HG02852 (cell line): ENCODE measurements at regions not wholly inside any gene's neighbourhood (a gene's known extent, or its start where the extent isn't known, plus 50 kb on each side); places are given as distances from the start of the nearest gene placed in this dataset.

Experiments used
- ATAC-seq: cut with Tn5 transposase; IDR thresholded peaks from one replicate; pipeline ENCODE4 v1.9.1; 2021; ENCODE audit warnings: mild to moderate bottlenecking, moderate library complexity; ENCODE audit not compliant: unreplicated experiment

- no peak for ATAC-seq
Measured at GRCh38 chrX:40282946-40283660, 185.3 kb upstream of the BCOR start.

DNA sequence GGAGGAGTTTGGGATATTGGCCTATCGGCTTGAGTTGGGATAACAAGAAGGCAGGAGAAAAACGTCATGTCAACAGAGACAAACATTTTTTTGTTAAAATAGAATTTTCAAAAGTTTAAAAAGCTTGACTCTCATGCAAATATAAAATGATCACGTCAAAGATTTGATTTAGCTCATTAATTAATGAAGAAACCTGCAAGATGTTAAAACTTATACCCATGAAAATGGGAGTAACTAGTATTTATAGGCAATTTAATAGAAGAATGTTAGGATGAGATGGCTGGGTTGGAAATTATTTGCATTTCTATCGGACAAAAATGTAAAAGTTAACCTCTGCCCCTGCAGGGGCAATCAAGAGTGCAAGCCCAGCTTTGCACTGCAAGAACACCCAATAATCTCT, 184.6 kb upstream of the BCOR start:
- no peak for ATAC-seq

DNA sequence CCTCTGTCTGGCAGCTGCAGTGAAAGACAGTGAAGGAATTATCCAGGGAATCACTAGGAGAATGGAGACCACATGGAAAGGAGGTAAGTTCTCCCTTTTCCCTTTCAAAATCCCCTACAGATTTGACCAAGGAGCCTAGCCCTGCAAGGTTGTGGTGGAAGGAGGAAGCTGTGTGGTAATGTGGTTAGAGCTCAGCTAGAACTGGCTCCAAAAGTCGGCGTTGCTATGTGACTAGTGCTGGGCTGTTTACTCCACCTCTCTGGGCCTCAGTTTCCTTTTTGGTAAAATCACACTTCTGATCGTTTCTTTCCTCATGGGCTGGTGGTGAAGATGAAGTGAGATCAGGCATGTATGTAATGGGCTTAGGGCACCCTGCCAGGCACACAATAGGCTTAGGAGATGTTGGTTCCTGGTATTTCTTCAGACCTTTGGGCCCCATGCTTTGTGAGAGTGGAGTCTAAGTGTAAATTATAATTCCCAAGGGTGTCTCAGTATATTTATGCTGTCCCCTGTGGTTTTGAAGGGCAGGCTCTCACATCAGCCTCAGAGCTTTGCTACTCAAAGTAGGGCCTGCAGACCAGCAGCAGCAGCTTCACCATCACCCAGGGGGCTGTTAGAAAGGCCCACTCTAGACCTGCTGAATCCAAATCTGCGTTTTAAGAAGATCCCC, 183.7 kb upstream of the BCOR start:
- ATAC-seq: no peak

GRCh38 chrX:40279762-40280161, 182.0 kb upstream of the BCOR start:
- ATAC-seq: no peak

GRCh38 chrX:40279091-40279430, 181.3 kb upstream of the BCOR start:
- no peak for ATAC-seq

DNA sequence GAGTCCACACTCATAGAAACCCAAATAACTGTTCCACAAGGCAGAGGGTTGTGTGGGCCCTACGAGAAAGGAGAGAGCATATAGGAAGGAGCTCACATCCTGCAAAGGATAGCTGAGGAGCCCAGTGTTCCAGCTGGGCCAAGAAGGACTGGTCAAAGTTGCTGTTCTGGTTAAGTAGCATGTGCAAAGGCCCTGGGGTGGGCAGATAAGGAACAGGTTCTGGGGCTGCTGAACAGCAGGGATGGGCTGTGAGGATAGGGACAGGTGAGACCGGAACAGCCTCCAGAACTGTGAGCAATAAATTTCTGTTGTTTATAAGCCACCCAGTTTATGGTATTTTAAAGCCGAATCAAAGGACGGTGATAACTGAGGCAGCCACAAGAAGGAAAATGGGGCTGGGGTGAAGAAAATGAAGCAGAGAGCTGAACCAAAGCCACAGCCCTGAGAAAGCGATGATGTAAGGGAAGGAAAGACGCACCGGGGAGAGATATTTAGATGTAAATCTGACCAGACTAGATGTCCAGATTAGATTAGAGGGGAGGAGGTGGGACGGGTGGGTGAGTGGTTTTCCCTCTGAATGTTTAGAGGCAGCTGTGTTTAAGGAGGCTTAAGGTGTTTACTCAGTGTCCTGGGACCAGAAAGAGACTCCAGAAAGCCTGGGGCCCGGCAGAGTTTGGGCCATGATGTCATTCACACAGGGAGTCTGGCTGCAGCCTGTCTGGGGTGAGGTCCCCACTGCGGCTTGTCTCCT, 180.8 kb upstream of the BCOR start:
- ATAC-seq: no peak

DNA sequence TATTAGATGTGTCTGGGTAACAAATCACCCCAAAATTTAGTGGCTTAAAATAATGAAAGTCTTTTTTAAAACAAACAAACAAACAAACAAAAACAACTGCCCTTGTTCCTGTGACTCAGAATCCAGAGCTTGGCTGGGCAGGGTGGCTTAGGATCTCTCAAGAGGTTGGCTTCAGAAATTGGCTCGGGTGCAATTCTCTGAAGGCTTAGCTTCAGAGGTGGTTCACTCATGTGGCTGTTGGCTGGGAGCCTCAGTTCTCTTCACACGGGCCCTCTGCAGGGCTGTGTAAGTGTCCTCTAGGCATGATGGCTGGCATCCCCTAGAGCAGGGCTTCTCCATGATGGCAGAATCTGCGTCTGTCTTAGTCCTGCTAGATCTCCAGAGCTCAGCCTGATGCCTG, 179.9 kb upstream of the BCOR start:
- no peak for ATAC-seq

DNA sequence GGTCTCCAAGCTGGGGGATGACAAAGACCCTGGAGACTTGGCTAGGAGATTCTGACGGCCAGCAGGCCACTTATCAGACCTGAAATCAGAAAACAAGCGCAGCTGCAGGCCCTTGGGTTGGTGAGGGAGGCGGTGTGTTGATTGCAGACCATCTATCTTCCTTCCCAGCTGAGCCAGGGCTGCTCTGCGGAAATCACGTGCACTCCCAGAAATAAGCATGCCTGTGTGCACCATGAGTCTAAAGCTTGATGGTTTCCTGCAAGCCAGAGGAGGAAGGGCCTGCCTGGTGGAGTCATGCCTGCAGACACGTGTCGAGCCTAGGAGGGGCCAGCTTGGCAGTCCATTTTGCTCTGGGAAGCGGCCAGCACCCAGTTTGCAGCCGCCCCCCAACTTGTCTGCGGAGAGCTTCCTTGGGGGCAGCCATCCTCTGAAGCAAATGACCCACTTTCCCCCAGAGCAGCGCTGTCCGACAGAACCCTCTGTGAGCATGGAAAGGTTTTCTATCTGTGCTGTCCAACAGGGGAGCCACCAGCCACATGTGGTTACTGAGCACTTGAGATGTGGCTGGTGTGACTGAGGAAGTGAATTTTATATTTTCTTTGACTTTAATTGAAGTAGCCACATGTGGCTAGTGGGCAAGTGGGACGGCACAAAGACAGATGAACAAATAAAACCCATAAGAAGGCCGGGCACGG, 175.7 kb upstream of the BCOR start:
- no peak for ATAC-seq

GRCh38 chrX:40272776-40273175, 175.0 kb upstream of the BCOR start:
- ATAC-seq: no peak

- ATAC-seq: no peak
Measured at GRCh38 chrX:40272141-40272540, 174.4 kb upstream of the BCOR start.

- no peak for ATAC-seq
Measured at GRCh38 chrX:40268188-40268520, 170.4 kb upstream of the BCOR start.

DNA sequence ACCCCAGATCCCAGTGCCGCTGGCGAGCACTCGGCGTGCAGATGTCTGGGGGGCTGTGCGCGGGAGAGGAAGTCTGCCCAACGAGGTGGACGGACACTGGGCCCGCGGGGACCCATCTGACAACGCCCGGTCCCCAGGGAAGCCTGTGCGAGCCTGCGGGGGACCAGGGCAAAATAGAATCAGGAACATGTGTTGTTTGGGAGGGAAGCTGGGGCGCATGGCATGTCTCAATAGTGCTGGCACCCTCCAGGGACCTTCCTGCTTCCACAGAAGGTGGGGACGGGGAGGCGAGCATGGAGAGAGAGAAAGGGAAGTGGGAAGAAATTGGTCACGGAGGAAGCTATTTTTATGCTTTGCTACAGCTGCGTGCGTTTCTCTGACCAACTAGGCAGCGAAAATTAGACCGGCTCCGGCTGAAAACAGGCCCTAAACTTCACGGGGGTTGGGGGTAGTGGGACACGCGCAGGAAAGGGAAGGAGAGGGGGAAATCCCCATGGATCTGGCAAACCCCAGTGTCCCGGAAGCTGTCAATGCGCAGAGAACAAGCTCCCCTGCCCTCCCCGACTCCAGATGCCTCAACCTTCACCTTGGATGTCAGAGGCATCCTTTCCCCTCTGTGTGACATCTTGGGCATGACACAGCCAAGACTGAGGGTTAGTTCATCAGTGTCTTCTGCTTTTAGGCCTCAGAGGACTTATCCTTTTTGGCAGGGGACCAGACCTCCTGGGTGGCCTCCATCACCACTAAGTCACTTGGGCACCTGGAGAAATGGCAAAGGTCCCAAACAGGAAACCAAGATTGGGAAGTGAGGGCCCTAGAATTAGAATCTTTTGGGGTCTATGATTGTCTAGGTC, 169.8 kb upstream of the BCOR start:
- ATAC-seq: no peak

DNA sequence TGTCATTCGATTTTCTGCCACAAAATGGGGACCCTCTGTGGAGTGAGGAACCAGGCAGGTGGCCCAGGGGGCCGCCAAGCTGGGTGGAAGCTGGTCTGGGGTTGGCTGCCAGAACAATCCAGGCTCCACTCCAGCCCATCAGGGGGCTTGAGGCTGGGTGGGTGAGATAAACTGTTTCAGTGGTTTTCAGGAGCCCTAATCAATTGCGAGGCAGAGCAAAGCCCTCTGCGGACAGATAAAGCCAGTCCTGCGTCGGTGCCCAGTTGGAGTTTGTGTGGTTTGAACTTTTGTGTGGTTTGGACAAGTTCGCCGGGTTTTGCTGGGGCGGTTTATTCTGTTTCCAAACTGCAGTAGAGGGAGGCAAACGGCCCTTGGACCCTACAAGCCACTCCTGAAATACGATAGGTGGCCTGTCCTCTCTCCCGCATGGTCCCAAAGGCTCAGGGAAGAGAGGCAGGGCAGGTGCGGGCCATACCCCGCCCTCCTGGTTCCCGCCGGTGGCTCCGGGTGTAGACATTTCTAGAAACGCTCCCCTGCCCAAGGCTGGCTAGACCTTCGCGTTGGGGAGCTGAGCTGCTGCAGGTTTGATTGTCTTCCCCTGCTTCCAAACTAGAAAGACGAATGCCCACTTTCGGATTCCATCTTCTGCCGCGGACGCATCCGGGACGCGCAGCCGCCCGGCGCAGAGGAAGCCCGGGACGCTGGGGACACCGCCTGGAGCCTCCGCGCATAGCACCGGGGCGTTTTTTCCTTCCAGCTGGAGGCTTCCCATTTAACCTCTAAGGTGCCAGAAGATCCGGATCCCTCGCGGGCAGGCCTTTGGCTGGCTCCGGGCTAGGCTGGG, 169.0 kb upstream of the BCOR start:
- no peak for ATAC-seq

DNA sequence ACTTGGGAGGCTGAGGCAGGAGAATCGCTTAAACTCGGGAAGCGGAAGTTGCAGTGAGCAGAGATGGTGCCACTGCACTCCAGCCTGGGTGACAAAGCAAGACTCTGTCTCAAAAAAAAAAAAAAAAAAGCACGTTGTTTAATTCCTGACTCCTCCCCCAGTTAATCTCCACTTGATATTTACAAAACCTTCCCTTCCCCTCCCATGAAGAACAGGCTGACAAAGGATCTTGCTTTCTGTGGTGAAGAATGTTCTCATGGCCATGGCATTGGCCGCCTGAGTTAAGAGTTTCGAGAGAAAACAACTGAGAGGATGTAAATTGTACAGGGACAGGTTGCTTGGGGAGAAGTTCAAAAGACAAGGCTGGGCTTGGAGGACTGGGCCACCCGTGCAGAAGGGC, 168.2 kb upstream of the BCOR start:
- ATAC-seq: no peak

DNA sequence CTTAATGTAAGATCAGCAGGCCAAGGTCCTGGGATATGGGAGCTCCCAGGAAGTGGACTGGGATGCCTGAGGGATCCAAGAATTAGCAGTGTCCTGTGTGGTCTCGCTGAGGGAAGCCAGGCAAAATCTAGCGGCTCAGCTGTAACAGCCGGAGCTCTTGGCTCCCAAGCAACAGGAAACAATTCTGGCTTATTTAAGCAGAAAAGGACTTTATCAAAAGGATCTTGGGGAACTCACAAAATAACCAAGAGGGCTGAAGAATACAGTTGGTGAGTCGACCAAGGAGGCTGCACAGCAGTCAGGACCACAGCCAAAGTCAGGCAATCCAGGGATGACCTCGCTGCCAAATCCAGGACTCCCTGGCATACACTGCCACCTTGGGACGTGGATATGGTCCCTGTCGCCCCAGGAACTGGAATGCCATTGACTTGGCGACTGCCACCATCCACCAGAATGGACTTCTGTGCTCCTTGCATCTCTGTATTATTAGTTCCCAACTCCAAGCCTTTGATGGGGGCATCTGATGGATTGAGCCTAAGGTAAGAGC, 165.3 kb upstream of the BCOR start:
- ATAC-seq: no peak

- ATAC-seq: no peak
Measured at GRCh38 chrX:40262157-40263013, 164.6 kb upstream of the BCOR start.

DNA sequence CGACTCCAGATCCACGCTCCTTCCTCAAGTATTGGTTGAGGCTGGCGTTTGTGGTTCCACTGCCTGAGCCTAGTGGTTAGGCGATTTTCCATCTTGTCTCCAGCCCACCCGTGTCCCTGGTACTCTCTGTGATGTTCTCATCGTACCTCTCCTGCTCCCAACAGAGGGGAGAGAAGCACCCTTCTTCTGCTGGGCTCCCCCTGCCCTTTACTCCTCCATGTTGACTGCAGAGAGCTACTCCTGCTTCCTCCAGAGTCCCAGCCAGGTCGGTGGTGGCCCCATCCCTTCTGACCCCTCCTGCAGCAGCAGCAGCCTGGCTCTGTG, 164.0 kb upstream of the BCOR start:
- ATAC-seq: no peak

- no peak for ATAC-seq
Measured at GRCh38 chrX:40260146-40260747, 162.5 kb upstream of the BCOR start.
